ENCODE measurements at regions not wholly inside any gene's neighbourhood (a gene's known extent, or its start where the extent isn't known, plus 50 kb on each side); places are given as distances from the start of the nearest gene placed in this dataset.

- no peak overlapping the region for H3K4me3 ChIP-seq (ENCODE audit: low read depth, low read length)
- H3K27me3 ChIP-seq (ENCODE audit: control insufficient read depth, insufficient read depth, low read length), result peaks cover 3% of the 10 kb centered on the region
- TF ChIP-seq CTCF (IDR thresholded peaks at IDR 0.05; ENCODE audit: insufficient read depth, low read length, poor library complexity, severe bottlenecking), result no peak
- H3K36me3 ChIP-seq (ENCODE audit: control insufficient read depth, insufficient read depth, low read length), result no peaks in the 10 kb centered on the region
- DNase-seq (ENCODE audit: low read depth), result no peak
Observed at GRCh38 chr1:53390736-53391135, 62.9 kb upstream of the LRP8 start.

GRCh38 chr1:53391296-53391695, 63.4 kb upstream of the LRP8 start:
- no peak for TF ChIP-seq CTCF (IDR thresholded peaks at IDR 0.05; ENCODE audit: insufficient read depth, low read length, poor library complexity, severe bottlenecking)
- Histone ChIP-seq H3K36me3 (ENCODE audit: control insufficient read depth, insufficient read depth, low read length) (no peaks in the 10 kb centered on the region), H3K27me3 (ENCODE audit: control insufficient read depth, insufficient read depth, low read length) (peaks cover 4% of the 10 kb centered on the region), H3K4me3 (ENCODE audit: low read depth, low read length) (no peak overlapping the region)
- no peak for DNase-seq (ENCODE audit: low read depth)

GRCh38 chr1:53391982-53392381, 64.1 kb upstream of the LRP8 start:
- no peak overlapping the region for H3K4me3 ChIP-seq (ENCODE audit: low read depth, low read length)
- no peaks in the 10 kb centered on the region for H3K36me3 ChIP-seq (ENCODE audit: control insufficient read depth, insufficient read depth, low read length)
- no peak for DNase-seq (ENCODE audit: low read depth)
- TF ChIP-seq CTCF (IDR thresholded peaks at IDR 0.05; ENCODE audit: insufficient read depth, low read length, poor library complexity, severe bottlenecking), result no peak
- peaks cover 4% of the 10 kb centered on the region for H3K27me3 ChIP-seq (ENCODE audit: control insufficient read depth, insufficient read depth, low read length)

GRCh38 chr1:53392460-53392859, 64.6 kb upstream of the LRP8 start:
- DNase-seq (ENCODE audit: low read depth), result no peak
- Histone ChIP-seq H3K4me3 (ENCODE audit: low read depth, low read length) (no peak overlapping the region), H3K27me3 (ENCODE audit: control insufficient read depth, insufficient read depth, low read length) (peaks cover 4% of the 10 kb centered on the region), H3K36me3 (ENCODE audit: control insufficient read depth, insufficient read depth, low read length) (no peaks in the 10 kb centered on the region)
- no peak for TF ChIP-seq CTCF (IDR thresholded peaks at IDR 0.05; ENCODE audit: insufficient read depth, low read length, poor library complexity, severe bottlenecking)

- Histone ChIP-seq H3K4me3 (ENCODE audit: low read depth, low read length) (no peak overlapping the region), H3K27me3 (ENCODE audit: control insufficient read depth, insufficient read depth, low read length) (peaks cover 4% of the 10 kb centered on the region), H3K36me3 (ENCODE audit: control insufficient read depth, insufficient read depth, low read length) (no peaks in the 10 kb centered on the region)
- TF ChIP-seq CTCF (IDR thresholded peaks at IDR 0.05; ENCODE audit: insufficient read depth, low read length, poor library complexity, severe bottlenecking), result peak; percentile 87
- DNase-seq (ENCODE audit: low read depth), result no peak
Observed at GRCh38 chr1:53393325-53393792, 65.5 kb upstream of the LRP8 start.

GRCh38 chr1:53394306-53394705, 64.9 kb upstream of the DMRTB1 start:
- no peak for TF ChIP-seq CTCF (IDR thresholded peaks at IDR 0.05; ENCODE audit: insufficient read depth, low read length, poor library complexity, severe bottlenecking)
- H3K4me3 ChIP-seq (ENCODE audit: low read depth, low read length), result no peak overlapping the region
- peaks cover 4% of the 10 kb centered on the region for H3K27me3 ChIP-seq (ENCODE audit: control insufficient read depth, insufficient read depth, low read length)
- DNase-seq (ENCODE audit: low read depth), result no peak
- no peaks in the 10 kb centered on the region for H3K36me3 ChIP-seq (ENCODE audit: control insufficient read depth, insufficient read depth, low read length)

Measured in kidney epithelial cell (primary cell).